GM19395 (cell line): ENCODE measurements at regions not wholly inside any gene's neighbourhood (a gene's known extent, or its start where the extent isn't known, plus 50 kb on each side); places are given as distances from the start of the nearest gene placed in this dataset.
"Not testable (repeated sequence)": the region's sequence is repeated elsewhere in the genome, so short reads cannot be mapped to it uniquely, and the experiment has no call there.

ENCODE experiments used
- ATAC-seq: cut with Tn5 transposase; IDR thresholded peaks from one replicate; pipeline ENCODE4 v1.9.1; 2021; ENCODE audit warnings: mild to moderate bottlenecking, moderate library complexity; ENCODE audit not compliant: unreplicated experiment

DNA sequence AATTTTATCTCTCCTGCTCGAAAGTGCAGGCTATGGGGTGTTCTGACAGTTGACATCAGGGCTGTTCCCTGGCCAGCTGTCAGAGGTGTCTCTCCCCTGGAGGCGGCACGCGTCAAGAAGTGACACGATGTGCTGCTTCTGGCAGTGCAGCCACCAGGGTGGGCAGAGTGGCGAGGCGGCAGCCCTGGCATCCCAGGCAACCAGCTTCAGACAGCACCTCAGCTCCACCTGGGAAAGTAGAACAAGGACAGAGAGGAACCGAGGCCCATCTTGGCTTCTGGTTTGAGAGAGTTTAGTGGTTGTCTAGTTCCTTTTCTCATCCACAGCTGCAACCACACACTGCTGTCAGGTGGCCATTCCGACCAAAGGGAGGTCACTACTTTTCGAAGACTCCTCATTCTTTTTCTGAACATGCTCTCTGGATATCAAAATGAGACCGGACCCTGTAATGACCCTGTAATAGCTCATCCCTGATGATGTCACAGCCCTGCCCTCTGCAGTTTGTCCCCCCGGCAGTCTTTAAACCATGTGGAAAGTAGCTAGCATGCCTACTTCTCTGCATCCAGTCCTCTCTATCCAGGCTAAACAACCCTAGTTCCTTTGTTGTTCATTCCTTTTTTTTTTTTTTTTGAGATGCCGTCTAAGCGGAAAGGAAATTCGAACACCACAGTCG lies 381.0 kb upstream of the NRP1 start:
- ATAC-seq = no peak

DNA sequence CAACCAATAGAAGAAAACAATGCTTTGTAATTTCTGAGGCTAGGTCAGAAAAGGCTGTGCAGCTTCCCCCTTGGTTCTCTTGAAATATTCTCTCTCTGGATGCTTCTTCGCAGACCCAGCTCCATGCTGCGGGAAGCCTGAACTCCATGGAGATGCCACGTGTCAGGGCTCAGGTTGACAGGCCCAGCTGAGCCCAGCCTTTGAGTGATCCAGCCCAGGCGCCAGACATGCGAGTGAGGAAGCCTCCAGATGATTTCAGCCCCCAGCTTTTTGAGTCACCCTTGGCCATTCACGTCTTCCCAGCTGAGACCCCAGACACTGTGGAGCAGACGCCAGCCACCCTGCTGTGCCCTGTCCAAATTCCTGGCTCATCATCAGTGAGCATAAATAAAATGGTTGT lies 378.4 kb upstream of the NRP1 start:
- no peak for ATAC-seq

DNA sequence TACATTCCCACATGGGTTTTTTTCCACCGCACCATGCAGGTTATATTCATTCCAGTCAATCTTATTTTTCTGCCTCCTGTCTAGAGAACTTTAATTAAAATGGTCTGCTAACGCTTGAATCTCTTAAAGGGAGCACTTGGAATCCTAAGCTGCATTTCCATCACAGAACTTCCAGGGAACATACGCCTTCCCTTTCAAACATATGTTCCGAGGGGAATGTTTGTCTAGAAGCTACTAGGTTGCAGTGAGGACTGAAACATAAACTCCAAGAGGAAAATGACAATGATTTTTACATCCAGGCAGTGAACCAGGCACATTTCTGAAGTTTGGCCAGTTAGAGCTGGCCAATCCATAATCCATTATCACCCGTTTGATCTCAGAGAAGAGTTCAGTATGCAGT lies 375.5 kb upstream of the NRP1 start:
- no peak for ATAC-seq

DNA sequence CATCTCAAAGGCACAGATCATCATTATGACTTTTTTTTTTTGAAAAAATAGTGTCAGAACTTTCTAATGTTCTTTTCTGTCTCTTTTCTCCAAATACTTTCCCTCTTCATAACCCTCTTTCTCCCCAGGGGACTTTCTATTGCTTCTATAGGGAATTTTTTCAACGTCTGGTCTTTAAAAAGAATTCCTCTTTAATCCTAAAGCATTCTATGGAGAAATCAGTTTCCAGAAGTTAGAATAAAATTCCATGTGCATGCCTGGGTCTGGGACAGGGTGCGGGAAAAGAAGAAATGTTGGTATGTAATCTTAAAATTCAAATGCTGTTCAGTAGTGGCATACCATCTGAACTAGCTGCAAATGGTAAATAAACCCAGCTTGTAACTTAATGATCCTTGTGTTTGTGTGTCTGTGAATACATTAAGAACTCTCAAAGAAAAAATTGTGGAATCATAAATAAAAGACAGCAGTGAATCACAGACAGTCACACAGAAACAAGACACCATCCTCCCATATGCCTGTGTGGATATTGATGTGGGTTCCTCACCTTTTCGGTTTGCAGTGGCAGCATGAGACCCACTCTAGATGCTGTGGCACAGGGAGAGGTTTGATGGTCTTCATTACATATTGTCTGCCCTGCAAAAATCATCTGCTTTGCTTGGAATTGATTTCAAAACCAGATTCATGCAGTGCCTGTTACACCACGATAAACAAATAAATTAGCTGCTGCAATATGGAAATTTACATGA lies 374.7 kb upstream of the NRP1 start:
- ATAC-seq = no peak

DNA sequence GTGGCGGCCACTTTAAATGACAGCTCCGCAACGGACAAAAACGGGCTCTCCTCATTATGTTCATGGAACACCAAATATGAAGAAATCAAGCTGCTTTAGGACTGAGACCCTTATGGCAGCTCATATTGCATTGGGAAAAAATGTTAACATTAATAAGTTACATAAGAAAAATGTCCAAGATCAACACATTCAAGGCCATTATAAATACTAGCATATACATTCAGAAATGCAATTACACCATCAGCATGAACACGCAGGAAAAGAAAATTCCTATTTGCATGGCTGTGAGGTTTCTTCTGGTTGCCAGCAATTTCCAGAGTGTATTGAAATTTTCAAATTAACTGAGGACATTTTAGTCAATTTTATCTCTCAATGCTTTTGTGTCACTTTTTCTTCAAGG lies 374.1 kb upstream of the NRP1 start:
- no peak for ATAC-seq

DNA sequence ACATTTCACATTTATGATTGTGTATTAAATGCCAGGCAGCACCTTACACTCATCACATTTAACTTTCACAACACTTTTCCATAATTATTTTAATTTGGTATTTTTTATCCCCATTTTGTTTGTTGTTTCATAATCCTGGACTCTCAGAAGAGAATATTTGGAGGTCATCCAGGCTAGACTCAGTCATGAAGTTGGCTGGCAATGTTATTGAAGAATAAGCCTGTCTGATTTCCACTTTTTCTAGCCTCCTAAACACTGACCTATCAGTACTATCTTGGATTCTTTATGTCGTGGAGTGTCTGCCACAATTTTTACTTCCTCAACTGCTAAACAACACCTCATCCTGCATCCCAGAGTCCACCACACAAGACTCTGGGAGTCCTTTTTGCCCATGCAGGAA lies 372.3 kb upstream of the NRP1 start:
- ATAC-seq = no peak

DNA sequence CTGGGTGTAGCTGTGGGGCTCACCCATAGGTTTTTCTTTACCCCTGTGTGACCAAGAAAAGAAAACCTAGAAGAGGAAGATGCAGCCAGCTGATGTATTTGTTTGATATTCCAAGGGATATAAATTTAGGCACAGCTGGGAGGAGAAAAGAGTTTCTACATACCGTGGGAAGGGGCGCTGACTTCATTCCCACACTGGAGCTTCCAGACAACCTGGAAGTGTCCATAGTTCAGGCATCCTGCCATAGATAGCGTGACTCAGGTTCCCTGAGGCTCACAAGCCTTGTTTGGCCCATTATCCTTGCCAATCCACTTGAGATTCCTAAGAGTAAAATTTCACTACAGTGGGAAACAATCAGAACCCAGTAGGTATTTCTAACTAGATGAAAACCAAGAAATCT lies 371.7 kb upstream of the NRP1 start:
- no peak for ATAC-seq

DNA sequence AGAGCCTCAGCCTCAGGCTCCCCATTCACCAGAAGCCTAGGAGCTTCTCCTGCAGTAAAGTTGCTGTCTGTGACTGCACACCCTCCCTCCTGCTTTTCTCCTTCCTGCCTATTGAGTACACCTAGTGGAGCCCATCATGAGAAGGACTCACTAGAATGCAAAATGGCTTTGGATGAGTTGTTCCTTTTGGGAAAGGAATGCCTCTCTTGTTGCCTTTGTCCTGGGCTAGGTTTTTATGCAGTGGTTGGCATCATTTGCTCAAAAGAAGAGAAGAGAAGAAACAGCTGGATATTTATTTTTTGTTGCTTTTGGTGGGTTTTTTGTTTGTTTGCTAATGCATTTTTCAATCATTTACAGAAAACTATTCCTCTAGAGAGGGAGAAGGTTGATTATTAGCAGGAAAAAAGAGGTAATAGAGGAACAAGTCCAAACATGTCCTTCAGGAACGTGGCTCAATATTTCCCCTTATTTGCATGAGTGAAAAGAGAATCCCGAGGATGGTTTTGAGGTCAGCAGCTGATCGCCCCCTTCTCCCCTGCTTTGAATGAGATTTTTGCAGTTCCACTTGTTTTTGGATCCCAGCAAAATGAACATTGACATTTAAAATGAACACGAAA lies 369.9 kb upstream of the NRP1 start:
- ATAC-seq = no peak

DNA sequence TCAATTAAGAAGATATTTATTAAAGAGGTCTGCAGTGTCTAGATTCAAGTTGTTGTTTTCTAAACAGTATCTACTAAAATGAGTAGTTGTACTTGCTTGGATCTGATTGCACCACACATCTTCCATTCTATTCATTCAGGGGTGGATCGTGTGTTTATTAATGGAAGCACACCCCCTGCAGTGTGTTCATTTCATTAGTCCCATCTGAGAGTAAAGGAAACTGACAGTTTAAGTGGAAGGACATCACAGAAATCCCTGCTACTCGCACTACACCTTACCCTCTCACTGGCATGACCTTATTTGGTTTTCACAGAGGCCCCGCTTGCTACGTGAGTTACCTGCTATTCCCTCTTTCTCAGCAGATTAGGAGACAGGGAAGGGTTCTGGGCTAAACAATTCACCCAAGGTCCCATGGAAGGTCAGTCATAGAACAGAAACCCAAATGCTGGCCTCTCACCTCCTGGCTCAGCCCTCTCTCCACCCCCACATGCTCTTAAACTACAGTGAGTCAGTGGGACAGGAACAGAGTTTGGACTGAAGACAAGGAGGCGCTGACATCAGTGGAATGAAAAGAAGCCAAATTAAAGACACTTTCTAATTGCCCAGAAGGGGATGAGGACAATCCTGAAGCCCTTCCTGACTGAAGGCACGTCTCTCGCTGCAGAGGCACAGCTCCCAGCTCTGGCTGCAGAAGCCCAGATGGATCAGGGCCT lies 369.2 kb upstream of the NRP1 start:
- no peak for ATAC-seq

DNA sequence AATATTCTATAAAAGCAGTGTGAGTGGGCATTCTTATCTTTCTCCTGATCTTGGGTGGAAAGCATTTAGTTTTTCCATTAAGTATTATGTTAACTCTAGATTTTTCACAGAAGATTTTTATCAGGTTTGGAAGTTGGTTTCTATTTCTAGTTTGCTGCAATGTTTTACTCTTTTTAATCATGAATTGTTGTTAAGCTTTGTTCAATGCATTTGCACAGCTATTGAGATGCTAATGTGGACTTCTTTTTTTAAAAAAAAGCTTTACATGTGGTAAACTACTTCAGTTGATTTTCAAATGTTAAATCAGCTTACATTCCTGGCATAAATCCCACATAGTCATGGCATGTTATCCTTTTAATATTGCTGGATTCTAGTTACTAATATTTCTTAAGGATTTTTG lies 363.6 kb upstream of the NRP1 start:
- no peak for ATAC-seq

DNA sequence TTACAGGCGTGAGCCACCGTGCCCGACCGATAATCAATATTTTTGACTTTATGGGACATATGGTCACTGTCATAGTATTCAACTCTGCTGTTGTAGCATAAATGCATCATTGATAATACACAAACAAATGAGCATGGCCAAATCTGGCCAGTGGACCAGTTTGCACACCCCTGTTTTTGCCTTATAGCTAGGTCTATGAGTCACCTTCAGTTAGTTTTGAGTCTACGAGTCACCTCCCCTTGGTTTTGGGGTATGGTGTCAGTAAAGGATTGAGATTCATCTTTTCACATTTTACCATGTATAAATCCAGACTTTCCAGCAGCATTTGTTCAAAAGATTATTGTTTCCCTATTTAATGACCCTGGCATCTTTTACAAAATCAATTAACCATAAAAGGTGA lies 362.5 kb upstream of the NRP1 start:
- no peak for ATAC-seq

DNA sequence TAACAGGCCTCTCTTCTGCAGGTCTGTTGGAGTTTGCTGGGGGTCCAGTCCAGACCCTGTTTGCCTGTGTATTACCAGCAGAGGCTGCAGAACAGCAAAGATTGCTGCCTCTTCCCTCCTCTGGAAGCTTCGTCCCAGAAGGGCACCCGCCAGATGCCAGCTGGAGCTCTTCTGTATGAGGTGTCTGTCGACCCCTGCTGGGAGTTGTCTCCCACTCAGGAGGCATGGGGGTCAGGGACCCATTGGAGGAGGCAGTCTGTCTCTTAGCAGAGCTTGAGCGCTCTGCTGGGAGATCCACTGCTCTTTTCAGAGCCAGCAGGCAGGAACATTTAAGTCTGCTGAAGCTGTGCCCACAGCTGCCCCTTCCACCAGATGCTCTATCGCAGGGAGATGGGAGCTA lies 361.1 kb upstream of the NRP1 start:
- ATAC-seq = no peak

DNA sequence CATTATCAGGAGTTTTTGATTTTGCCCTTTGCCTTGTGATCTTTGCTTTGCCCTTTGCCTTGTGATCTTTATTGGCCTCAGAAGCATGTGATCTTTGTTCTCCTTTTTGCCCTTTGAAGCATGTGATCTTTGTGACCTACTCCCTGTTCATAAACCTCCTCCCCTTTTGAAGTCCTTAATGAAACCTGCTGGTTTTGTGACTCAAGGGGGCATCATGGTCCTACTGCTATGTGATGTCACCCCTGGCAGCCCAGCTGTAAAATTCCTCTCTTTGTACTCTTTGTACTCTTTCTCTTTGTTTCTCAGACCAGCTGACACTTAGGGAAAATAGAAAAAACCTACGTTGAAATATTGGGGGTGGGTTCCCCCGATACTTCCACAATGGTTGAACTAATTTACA lies 356.1 kb upstream of the NRP1 start:
- not testable (repeated sequence) for ATAC-seq

DNA sequence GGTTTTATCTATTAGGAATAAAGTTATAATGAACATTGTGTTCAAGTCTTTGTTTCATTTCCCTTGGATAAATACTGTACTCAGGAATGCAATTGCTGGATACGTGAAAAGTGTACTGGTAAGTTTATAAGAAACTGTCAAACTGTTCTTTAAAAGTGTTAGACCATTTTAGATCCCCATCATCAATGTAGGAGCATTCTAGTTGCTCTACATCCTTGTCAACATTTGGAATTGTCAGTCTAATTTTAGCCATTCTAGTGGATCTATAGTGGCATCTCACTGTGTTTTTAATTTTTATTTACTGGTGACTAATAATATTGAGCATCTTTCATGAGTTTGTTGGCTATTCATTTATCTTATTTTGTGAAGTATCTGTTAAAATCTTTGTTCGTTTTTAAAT lies 354.0 kb upstream of the NRP1 start:
- no peak for ATAC-seq

DNA sequence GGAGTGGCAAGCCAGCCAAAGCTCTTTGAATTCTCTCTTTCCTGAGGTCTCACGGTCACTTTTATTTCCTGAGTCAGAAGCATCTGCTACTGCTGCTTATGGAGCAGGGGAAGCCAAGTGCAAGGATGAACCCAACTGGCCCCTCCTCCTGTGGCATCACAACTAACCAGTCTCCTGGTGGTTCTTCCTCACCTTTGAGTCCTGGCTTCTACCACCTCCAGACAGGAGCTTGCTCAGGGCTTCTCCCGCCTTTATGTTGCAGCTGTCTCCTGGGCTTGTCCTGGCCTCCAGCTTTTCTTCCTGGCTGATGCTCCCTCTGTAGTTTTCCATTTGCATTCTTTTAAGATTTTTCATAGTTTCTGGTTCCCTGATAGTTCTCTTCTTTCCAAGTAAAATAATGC lies 349.7 kb upstream of the NRP1 start:
- no peak for ATAC-seq

DNA sequence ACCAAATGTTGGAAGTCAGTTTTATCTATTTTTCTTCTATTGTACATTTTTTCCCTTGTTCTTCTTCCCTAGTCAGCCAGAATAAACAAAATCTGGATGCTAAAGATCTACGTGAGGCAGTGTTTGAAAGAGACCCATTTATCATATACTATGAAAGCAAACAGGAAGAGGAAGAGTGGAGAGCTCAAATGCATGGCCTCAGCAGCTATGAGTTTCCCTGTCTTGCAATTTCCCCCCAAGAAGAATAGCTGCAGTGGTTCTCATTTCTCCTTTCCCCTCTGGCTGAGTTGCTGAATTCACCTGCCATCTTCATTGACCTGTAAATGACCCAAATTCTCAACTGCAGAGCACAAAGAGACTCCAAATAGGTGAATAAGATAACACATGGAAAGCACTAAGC lies 347.1 kb upstream of the NRP1 start:
- ATAC-seq = no peak

DNA sequence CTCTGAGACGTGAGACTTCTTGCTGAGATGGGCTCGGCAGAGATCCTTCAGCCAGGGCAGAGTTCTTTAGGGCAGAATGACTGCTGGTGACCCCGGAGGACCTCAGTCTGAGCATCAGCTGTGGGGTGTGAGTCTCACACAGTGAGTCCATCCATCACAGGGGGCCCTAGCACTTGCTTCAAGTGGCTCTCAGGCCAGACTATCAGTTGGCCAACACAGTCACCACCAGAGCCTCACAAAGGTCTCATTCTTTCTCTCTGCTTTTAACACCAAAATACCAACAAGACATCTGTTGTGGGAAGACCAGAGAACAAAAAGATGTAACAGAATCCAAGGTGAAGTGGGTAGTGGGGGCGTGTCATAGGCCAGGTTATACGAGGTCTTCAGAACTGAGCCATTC lies 345.6 kb upstream of the NRP1 start:
- no peak for ATAC-seq

DNA sequence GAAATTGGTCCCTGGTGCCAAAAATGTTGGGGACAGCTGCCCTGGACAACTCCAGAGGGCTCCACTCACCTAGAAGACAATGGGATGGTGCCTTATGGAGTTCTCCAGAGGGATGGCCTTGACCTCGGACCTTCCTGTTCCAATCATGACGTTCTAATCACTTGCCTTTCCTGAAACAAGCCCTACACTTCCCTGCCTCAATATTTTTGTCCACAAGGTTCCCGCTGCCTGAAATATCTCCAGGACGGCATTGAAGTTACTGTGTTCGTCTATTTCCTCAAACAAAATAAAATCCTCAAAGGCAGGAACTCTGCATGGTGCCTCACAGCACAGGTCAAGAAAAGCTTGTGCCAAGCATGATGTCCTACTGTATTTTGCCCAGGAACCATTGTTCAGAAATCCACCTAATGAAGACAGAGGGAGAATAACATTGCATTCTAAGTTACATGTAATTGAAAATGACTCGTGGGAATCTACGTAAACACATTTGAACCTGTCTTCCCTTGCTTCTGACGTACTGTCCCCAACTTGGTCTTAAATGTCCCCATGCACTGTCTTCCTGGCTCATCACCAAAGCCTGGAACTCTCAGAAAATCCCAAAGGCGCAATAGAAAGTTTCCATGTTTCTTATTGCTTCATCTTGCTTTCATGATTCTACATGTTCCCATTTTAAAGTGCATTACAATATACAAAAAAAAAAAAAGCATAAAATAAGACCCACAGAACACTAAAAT lies 342.3 kb upstream of the NRP1 start:
- ATAC-seq = no peak

DNA sequence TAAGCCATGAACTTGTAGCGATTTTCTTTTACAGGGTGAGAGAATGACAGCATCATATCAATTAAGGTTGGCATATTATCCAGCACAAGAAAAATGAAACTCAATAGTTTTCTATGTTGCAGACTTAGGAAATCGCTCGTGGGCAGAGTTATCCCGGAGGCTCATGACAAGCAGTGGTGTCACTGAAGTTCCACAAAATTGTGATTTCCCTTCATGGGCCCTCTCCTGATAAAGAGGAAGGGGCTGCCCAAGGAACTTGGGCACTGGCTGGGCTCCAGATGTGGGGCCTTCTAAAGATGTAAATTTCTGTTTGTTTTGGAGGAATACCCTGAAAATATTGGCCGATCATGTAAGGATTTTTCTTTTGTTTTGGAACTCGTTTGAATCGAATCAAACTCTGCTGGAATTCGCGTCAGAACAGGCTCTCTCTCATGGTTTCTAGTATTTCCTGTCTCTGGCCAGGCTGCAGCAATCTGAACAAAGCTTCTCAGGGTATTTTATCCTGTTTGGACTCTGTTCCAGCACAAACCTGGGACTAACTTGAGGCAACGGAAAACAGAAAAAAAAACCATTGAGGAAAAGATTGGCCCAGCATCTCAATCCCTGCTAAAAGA lies 340.6 kb upstream of the NRP1 start:
- ATAC-seq = no peak

DNA sequence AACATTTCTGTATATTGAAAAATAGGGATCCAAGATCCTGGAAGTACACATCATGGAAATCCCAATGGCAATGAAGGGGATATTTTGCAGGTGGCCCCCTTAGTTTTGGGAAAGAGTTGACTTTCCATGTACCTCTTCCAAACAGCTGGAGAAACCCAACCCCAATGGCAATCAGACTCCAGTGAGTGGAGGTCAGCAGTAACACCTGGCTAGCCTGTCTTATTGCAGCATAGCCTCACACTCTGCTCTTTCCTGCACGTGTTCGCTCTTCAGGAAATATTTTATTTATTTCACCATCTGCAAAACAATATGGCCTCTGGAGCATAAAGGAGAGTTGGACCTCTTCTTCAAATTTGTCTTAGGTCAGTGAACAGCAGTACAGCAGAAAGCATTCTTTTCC lies 340.0 kb upstream of the NRP1 start:
- ATAC-seq = no peak
